Transverse colon (tissue), 4 donors: ENCODE measurements at regions not wholly inside any gene's neighbourhood (a gene's known extent, or its start where the extent isn't known, plus 50 kb on each side); places are given as distances from the start of the nearest gene placed in this dataset.

Experiments
- DNase-seq: peaks from one replicate; pipeline ENCODE4 v3.0.0-alpha.2; 2019
- H3K27ac ChIP-seq, 4 donors: fragments of 200-600 bp; sonication (generic); 2 replicates each; pipeline ENCODE4 v1.5.1; 2016 to 2018; ENCODE audit warnings: inconsistent platforms in 4 of 4
- H3K27me3 ChIP-seq: fragments of 200-600 bp; sonication (generic); 2 replicates; pipeline ENCODE4 v1.5.1; 2017; ENCODE audit warnings: inconsistent platforms
- H3K36me3 ChIP-seq, 4 donors: fragments of 200-600 bp; sonication (generic); 2 replicates each; pipeline ENCODE4 v1.5.1; 2017 to 2019; ENCODE audit warnings: inconsistent platforms in 4 of 4
- H3K4me1 ChIP-seq, 4 donors: fragments of 200-600 bp; sonication (generic); 2 replicates each; pipeline ENCODE4 v1.5.1; 2017 to 2020; ENCODE audit warnings: inconsistent platforms in 4 of 4
- H3K4me3 ChIP-seq, 4 donors: fragments of 200-600 bp; sonication (generic); 1 replicate in 1 of 4; 2 replicates in 3 of 4; pipeline versions ENCODE4 v1.5.1 to v1.6.1; 2017 to 2019; ENCODE audit warnings: inconsistent platforms in 4 of 4
- H3K9me3 ChIP-seq, 2 donors: fragments of 200-600 bp; sonication (generic); 2 replicates each; pipeline ENCODE4 v1.5.1; 2017 to 2019; ENCODE audit warnings: inconsistent platforms in 2 of 2
- EP300 ChIP-seq: sonication (generic); formaldehyde crosslinking; IDR thresholded peaks from one replicate; pipeline ENCODE4 v1.6.1; 2017; ENCODE audit warnings: antibody characterized with exemption, low read depth
- POLR2A ChIP-seq: fragments of 450-650 bp; IDR thresholded peaks from one replicate; pipeline ENCODE4 v1.6.1; 2016; ENCODE audit warnings: antibody characterized with exemption, mild to moderate bottlenecking, moderate library complexity
- POLR2AphosphoS5 ChIP-seq, 3 donors: sonication (generic); formaldehyde crosslinking; IDR thresholded peaks; one replicate each; pipeline ENCODE4 v1.6.1; 2016; ENCODE audit warnings: antibody characterized with exemption in 3 of 3
- WGBS, 2 donors: methylation state at CpG; one replicate each; pipeline ENCODE4 v1.1.5; 2018; ENCODE audit warnings: low coverage in 1 of 2; 5-methylcytosine and 5-hydroxymethylcytosine counted together
- in situ Hi-C, 4 donors: fragments of 200-750 bp; cut with MboI; loops; one replicate each; pipeline versions ENCODE4 v1.15.0 to v1.15.1; 2017; ENCODE audit warnings: low sequenced_read_pairs in 3 of 4, low pct_ligation_motif_present in 1 of 4, low pct_unique_long_range_greater_than_20kb in 1 of 4
- intact Hi-C: fragments of 100-400 bp; cut with DNase I; formaldehyde crosslinking; loops from one replicate; pipeline ENCODE4 v1.15.1; 2023; ENCODE audit warnings: low total_unique reads
- TF ChIP-seq, protein P1 (sequence below), 5 experiments: fragments of 200-600 bp in 3 of 5; fragments of 450-650 bp in 2 of 5; sonication (generic) in 3 of 5; IDR thresholded peaks; 1 replicate in 2 of 5; 2 replicates in 3 of 5; pipeline ENCODE4 v1.5.1; 2016 to 2017; ENCODE audit warnings: antibody characterized with exemption in 5 of 5, inconsistent platforms in 3 of 5, mild to moderate bottlenecking in 2 of 5, moderate library complexity in 1 of 5

DNA sequence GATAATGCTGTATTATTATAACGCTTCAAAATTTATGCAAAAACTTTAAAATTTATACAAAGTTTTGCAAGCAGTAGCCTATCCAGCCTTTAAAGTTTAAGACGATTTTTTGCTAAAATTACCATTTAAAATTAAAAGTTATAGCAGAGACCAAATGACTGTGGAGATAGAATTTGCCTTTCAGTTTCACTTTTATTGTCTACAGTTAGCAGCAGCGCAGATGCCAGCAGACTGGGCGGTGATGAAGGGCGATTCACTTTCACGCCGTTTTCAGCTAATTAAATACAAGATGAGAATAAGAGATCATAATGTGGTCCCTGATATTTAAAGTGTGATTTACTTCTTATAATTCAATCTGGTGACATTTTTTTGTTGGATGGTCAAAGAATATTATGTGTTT lies 1381.5 kb upstream of the ADGRL3 start:
- no peaks in the 10 kb centered on the region for H3K36me3 ChIP-seq
- intact Hi-C loops (no loop called here), in situ Hi-C loops (no loop called here)
- no peaks in the 10 kb centered on the region for H3K27me3 ChIP-seq
- no peaks in the 10 kb centered on the region for H3K4me1 ChIP-seq
- H3K27ac ChIP-seq, result no peak overlapping the region
- peak overlapping the region in 1 of 4 donors; percentile 39 for H3K4me3 ChIP-seq
- TF ChIP-seq POLR2A (no peak), EP300 (no peak), POLR2AphosphoS5 (IDR thresholded peaks at IDR 0.05) (no peak)
- TF ChIP-seq, protein P1, sequence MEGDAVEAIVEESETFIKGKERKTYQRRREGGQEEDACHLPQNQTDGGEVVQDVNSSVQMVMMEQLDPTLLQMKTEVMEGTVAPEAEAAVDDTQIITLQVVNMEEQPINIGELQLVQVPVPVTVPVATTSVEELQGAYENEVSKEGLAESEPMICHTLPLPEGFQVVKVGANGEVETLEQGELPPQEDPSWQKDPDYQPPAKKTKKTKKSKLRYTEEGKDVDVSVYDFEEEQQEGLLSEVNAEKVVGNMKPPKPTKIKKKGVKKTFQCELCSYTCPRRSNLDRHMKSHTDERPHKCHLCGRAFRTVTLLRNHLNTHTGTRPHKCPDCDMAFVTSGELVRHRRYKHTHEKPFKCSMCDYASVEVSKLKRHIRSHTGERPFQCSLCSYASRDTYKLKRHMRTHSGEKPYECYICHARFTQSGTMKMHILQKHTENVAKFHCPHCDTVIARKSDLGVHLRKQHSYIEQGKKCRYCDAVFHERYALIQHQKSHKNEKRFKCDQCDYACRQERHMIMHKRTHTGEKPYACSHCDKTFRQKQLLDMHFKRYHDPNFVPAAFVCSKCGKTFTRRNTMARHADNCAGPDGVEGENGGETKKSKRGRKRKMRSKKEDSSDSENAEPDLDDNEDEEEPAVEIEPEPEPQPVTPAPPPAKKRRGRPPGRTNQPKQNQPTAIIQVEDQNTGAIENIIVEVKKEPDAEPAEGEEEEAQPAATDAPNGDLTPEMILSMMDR (IDR thresholded peaks at IDR 0.05), result no peak
- no peaks in the 10 kb centered on the region for H3K9me3 ChIP-seq
- DNase-seq, result no peak
- WGBS, 2 donors, result 49% methylated on average over 7 of the region's 7 CpGs

DNA sequence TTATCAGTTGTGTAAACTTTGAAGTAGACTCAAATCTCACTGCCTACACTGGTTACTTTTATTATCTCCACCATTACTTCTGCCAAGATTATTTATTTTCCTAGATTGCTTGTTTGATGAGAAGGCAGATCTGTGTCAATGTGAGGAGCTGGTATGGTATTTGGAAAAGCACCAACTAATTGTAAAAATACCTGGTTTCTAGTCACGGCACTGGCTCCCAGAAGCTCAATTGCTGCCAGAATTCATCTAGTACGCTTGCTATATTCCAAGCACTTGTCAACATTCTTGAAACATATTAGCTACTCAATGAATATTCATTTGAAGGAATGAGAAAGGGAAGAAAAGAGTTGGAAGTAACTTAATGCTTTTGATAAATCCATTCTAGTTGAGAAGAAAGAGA lies 1376.8 kb upstream of the ADGRL3 start:
- no peak overlapping the region for H3K4me3 ChIP-seq
- no peaks in the 10 kb centered on the region for H3K4me1 ChIP-seq
- in situ Hi-C loops (no loop called here), intact Hi-C loops (no loop called here)
- no peaks in the 10 kb centered on the region for H3K36me3 ChIP-seq
- H3K27ac ChIP-seq, result no peak overlapping the region
- TF ChIP-seq EP300, result no peak
- TF ChIP-seq, protein P1 (IDR thresholded peaks at IDR 0.05), result no peak
- no peak for TF ChIP-seq POLR2A
- no peak for TF ChIP-seq POLR2AphosphoS5 (IDR thresholded peaks at IDR 0.05)
- 56 to 73% methylated on average over 2 of the region's 2 CpGs for WGBS, 2 donors
- DNase-seq, result no peak
- H3K27me3 ChIP-seq, result no peaks in the 10 kb centered on the region
- no peaks in the 10 kb centered on the region for H3K9me3 ChIP-seq

DNA sequence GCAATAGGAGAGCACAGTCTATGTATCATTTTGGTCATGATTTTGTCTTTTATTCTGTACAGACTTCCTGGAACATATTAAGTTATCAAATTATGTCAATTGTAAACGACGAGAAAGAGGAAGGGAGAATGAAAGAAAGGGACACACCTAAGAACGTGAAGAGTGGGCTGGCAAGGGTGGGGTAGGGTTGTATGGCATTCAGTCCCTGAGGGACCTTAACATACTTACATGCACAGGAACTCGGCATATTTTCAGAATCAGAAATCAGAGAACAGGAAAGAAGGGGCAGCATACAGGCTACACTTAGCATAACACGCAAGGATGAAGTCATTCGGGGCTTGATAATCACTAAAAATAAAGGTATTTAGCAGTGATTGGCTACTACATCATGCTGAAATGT lies 1375.0 kb upstream of the ADGRL3 start:
- 68 to 71% methylated on average over 6 of the region's 6 CpGs for WGBS, 2 donors

DNA sequence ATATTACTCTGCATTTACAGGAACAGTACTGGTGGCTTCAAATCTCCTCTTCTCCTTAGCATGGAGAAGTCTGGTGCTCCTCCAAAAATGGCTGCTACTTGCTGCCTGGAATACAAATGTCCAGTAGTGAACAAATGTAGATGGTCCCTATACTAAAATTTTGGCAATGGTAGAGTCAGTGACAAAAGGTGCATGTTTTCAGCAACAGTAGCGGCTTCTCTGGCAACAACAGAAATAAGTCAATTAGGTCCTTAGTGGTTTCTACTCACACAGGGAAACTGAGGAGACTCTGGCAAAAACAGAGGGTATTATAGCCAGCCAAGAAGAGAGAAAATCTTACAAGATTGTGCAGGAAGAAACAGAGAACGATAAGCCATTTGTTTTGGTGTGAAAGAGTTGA lies 1368.4 kb upstream of the ADGRL3 start:
- no peak overlapping the region for H3K4me3 ChIP-seq
- TF ChIP-seq POLR2A (no peak), POLR2AphosphoS5 (IDR thresholded peaks at IDR 0.05) (no peak), EP300 (no peak)
- TF ChIP-seq, protein P1 (IDR thresholded peaks at IDR 0.05), result no peak
- no peaks in the 10 kb centered on the region for H3K4me1 ChIP-seq
- H3K27me3 ChIP-seq, result no peaks in the 10 kb centered on the region
- H3K9me3 ChIP-seq, result no peaks in the 10 kb centered on the region
- no peak for DNase-seq
- in situ Hi-C loops (no loop called here), intact Hi-C loops (no loop called here)
- no peak overlapping the region for H3K27ac ChIP-seq
- no peaks in the 10 kb centered on the region for H3K36me3 ChIP-seq
- WGBS, 2 donors, result 43 to 57% methylated on average over 1 to 2 of the region's 2 CpGs

More for the DNA sequence above, 1375.0 kb upstream of the ADGRL3 start:
- H3K4me1 ChIP-seq, result no peaks in the 10 kb centered on the region
- in situ Hi-C loops, result no loop called here
- DNase-seq, result no peak
- no peak overlapping the region for H3K27ac ChIP-seq
- H3K4me3 ChIP-seq, result no peak overlapping the region
- H3K27me3 ChIP-seq, result no peaks in the 10 kb centered on the region
- H3K9me3 ChIP-seq, result no peaks in the 10 kb centered on the region
- no peak for TF ChIP-seq POLR2A
- TF ChIP-seq, protein P1 (IDR thresholded peaks at IDR 0.05), result no peak
- intact Hi-C loops, result no loop called here
- no peaks in the 10 kb centered on the region for H3K36me3 ChIP-seq
